Ishikawa (cell line): ENCODE measurements at regions not wholly inside any gene's neighbourhood (a gene's known extent, or its start where the extent isn't known, plus 50 kb on each side); places are given as distances from the start of the nearest gene placed in this dataset.
A peak's percentile ranks its signal among the peaks of the same experiment; 100 is the strongest.

Source experiments
- CEBPB ChIP-seq: IDR thresholded peaks from 2 replicates; pipeline ENCODE4 v1.6.1; 2012
- CREB1 ChIP-seq: IDR thresholded peaks from 2 replicates; pipeline ENCODE4 v1.6.1; 2012; ENCODE audit warnings: low read depth
- EGR1 ChIP-seq: IDR thresholded peaks from 2 replicates; pipeline ENCODE4 v1.6.1; 2012
- EP300 ChIP-seq: IDR thresholded peaks from 2 replicates; pipeline ENCODE4 v1.6.1; 2012; ENCODE audit warnings: borderline replicate concordance
- FOXM1 ChIP-seq: IDR thresholded peaks from 2 replicates; pipeline ENCODE4 v1.6.1; 2012; ENCODE audit warnings: low read depth, borderline replicate concordance
- NFIC ChIP-seq: IDR thresholded peaks from 2 replicates; pipeline ENCODE4 v1.6.1; 2012
- RAD21 ChIP-seq: IDR thresholded peaks from 2 replicates; pipeline ENCODE4 v1.6.1; 2012; ENCODE audit warnings: low read depth
- TAF1 ChIP-seq: IDR thresholded peaks from 2 replicates; pipeline ENCODE4 v1.6.1; 2012; ENCODE audit warnings: low read depth, mild to moderate bottlenecking
- TCF12 ChIP-seq: IDR thresholded peaks from 2 replicates; pipeline ENCODE4 v1.6.1; 2012; ENCODE audit warnings: low read depth
- TEAD4 ChIP-seq: IDR thresholded peaks from 2 replicates; pipeline ENCODE4 v1.6.1; 2012
- YY1 ChIP-seq: IDR thresholded peaks from 2 replicates; pipeline ENCODE4 v1.6.1; 2012; ENCODE audit warnings: low read depth
- TF ChIP-seq, protein P1 (sequence below): IDR thresholded peaks from 2 replicates; pipeline ENCODE4 v1.6.1; 2012; ENCODE audit warnings: low read depth, mild to moderate bottlenecking
- TF ChIP-seq, protein P2 (sequence below): IDR thresholded peaks from 2 replicates; pipeline ENCODE4 v1.6.1; 2012
- TF ChIP-seq, protein P3 (sequence below): IDR thresholded peaks from 2 replicates; pipeline ENCODE4 v1.6.1; 2012

DNA sequence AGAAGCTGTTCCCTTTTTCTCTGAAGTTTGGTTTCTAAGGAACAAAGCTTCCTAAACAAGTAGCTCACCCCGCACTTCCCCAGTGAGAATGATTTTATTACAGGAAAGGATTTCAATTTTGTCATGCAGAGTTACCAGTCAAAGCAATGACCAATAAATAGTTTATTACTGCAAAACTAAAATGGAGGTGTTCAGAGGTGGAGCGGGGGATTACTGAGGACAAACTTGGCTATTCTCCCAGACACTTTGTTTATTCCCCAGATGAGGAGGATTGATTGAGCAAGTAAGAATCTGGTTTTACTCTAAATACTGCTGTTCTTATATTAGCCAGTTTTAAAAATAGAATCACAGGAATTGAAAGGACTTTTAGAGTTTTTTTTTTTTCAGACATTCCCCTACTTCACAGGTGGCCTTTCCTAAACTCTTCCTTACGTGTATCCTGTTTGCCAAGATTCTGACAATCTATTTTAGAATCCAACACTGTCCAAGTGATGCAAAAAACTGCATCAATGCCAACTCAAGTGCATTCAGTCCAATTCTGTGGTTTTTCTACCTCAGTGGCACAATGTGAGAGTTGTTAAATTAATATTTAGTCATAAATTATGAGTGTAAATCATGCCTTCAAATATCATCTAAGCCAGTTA lies 136.1 kb downstream of the TNFSF18 start:
- TF ChIP-seq, protein P1, sequence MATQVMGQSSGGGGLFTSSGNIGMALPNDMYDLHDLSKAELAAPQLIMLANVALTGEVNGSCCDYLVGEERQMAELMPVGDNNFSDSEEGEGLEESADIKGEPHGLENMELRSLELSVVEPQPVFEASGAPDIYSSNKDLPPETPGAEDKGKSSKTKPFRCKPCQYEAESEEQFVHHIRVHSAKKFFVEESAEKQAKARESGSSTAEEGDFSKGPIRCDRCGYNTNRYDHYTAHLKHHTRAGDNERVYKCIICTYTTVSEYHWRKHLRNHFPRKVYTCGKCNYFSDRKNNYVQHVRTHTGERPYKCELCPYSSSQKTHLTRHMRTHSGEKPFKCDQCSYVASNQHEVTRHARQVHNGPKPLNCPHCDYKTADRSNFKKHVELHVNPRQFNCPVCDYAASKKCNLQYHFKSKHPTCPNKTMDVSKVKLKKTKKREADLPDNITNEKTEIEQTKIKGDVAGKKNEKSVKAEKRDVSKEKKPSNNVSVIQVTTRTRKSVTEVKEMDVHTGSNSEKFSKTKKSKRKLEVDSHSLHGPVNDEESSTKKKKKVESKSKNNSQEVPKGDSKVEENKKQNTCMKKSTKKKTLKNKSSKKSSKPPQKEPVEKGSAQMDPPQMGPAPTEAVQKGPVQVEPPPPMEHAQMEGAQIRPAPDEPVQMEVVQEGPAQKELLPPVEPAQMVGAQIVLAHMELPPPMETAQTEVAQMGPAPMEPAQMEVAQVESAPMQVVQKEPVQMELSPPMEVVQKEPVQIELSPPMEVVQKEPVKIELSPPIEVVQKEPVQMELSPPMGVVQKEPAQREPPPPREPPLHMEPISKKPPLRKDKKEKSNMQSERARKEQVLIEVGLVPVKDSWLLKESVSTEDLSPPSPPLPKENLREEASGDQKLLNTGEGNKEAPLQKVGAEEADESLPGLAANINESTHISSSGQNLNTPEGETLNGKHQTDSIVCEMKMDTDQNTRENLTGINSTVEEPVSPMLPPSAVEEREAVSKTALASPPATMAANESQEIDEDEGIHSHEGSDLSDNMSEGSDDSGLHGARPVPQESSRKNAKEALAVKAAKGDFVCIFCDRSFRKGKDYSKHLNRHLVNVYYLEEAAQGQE, result no peak
- TF ChIP-seq YY1 (no peak), FOXM1 (no peak), RAD21 (no peak), CREB1 (no peak), TAF1 (no peak), EGR1 (no peak), CEBPB (no peak), TCF12 (no peak), NFIC (no peak), EP300 (no peak)
- TF ChIP-seq, protein P2, sequence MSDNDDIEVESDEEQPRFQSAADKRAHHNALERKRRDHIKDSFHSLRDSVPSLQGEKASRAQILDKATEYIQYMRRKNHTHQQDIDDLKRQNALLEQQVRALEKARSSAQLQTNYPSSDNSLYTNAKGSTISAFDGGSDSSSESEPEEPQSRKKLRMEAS, result no peak

DNA sequence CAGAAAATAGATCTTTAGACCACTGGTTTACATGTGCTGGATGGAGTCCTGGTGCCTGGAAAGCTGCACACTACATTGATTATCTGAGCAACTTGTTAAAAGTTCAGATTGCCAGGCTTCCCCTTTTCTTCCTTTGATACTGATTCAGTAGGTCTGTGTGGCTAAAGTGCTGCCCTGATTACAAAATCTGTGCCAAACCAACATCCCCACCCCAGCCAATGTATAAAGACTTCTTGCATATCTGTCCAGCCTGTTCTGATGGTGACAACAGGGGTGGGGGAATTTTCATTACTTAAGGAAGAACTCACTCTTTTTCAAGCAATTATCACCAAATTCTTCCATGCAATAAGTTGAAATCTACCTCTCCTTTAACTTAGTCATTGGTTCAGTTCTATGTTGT lies 135.5 kb downstream of the TNFSF18 start:
- no peak for TF ChIP-seq TEAD4
- no peak for TF ChIP-seq CREB1
- no peak for TF ChIP-seq TCF12

DNA sequence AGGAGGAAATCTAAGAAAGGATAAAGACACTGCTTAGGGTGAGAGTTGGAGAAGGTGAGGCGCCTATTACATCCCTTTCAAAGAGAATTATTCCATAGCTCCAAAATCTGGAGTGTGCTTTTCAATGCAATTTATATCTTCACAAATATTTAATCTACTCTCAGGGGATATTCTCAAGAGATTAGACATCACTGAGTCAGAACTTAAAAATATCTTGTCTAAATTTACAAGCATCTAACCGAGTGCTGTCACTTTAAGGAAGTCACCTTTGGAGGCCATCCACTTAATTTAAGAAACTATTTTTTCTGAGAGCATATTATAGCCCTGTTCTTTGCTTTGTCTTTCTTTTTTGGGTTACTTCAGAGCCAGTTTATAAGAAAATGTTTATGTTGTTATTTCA lies 134.6 kb downstream of the TNFSF18 start:
- TF ChIP-seq TAF1 (no peak), YY1 (no peak), FOXM1 (no peak), EP300 (no peak), NFIC (no peak)
- TF ChIP-seq, protein P2, result no peak
- TF ChIP-seq, protein P3, sequence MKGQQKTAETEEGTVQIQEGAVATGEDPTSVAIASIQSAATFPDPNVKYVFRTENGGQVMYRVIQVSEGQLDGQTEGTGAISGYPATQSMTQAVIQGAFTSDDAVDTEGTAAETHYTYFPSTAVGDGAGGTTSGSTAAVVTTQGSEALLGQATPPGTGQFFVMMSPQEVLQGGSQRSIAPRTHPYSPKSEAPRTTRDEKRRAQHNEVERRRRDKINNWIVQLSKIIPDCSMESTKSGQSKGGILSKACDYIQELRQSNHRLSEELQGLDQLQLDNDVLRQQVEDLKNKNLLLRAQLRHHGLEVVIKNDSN, result no peak

DNA sequence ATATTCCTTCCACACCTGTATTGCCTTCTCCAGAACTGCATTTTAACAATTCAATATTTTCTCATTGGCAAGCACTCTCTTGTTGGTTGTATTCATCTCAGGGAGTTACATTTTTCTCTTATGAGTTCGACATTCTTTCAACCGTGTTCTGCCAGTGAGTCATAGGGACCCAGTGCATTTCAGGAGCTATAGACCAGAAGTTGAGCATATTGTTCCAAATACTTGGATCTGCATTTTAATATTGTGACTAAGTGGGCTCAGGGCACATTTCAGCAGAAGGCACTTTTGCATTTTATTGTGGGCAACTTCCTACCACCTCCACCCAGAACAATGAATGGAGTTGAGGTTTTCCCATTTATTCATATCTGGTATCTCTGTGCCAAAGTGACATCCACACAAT lies 132.8 kb downstream of the TNFSF18 start:
- TF ChIP-seq NFIC (peak; percentile 74), TAF1 (no peak), CEBPB (no peak), TCF12 (peak; percentile 73), EP300 (peak; percentile 81), RAD21 (no peak), TEAD4 (peak; percentile 89)
- TF ChIP-seq, protein P2, result no peak
- TF ChIP-seq, protein P3, result no peak
- TF ChIP-seq, protein P1, result no peak

DNA sequence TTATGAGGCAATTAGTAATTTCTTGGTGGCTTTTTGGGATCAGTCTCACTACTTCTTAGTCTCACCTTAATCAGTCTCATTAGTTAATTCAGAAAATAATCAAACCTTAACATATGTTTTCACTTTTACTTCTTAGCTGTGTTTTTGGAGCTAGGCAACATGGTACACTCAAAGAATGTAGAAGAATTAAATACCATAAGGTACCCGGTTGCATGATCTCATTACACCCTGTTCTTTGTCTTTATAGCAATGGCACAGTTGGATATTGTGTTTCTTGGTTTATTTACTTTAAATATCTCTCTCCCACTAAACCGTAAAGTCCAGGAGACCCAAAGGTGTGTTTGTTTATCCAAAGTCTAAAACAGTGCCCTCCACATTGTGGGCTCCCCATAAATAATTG lies 132.3 kb downstream of the TNFSF18 start:
- TF ChIP-seq, protein P1, result no peak
- TF ChIP-seq NFIC, result no peak
- no peak for TF ChIP-seq CREB1
- no peak for TF ChIP-seq EGR1
